ENCODE measurements at regions not wholly inside any gene's neighbourhood (a gene's known extent, or its start where the extent isn't known, plus 50 kb on each side); places are given as distances from the start of the nearest gene placed in this dataset.

GRCh38 chr4:152265149-152265621 is 270.7 kb downstream of the FBXW7 start:
- ChIA-PET POLR2A (interaction anchor here (0.7 kb wide), 1 partner anchor 114 kb away, joined by 3 read pairs; no protein-coding TSS in a partner anchor), CTCF (ENCODE audit: unreplicated experiment) (no interaction called here)
- Histone ChIP-seq H3K9me2 (ENCODE audit: insufficient read depth, low read length) (no peaks in the 10 kb centered on the region), H3K9me3 (ENCODE audit: low read length) (0 out of 2 replicates have a peak, but pooled peaks cover 9% of the 10 kb centered on the region), H2AFZ (ENCODE audit: low read length) (no peak overlapping the region), H3K4me2 (ENCODE audit: low read length) (no peak overlapping the region), H3K27ac (ENCODE audit: low read depth, low read length, poor library complexity, severe bottlenecking) (no peak overlapping the region), H3K79me2 (ENCODE audit: insufficient read depth, low read depth, low read length) (no peaks in the 10 kb centered on the region), H3K36me3 (ENCODE audit: insufficient read depth, low read length) (no peaks in the 10 kb centered on the region), H4K20me1 (ENCODE audit: insufficient read depth, low read length) (no peaks in the 10 kb centered on the region), H3K4me1 (ENCODE audit: insufficient read depth, low read length, poor library complexity, severe bottlenecking) (no peaks in the 10 kb centered on the region), H3K4me3 (ENCODE audit: low read depth, low read length, poor library complexity, severe bottlenecking) (no peak overlapping the region)
- TF ChIP-seq EZH2phosphoT487 (IDR thresholded peaks at IDR 0.05; ENCODE audit: borderline replicate concordance, low read depth, low read length) (no peak), CTCF (conservative IDR thresholded peaks at IDR 0.05; ENCODE audit: low read length) (no peak)
- no TSS peak for BruUV-seq (replicated peaks)
- DNase-seq (ENCODE audit: low spot score): no peak
- intact Hi-C loops (cut with micrococcal nuclease; ENCODE audit: unreplicated experiment): no loop called here

GRCh38 chr4:152264106-152264505 is 271.8 kb downstream of the FBXW7 start:
- no peak overlapping the region for H2AFZ ChIP-seq (ENCODE audit: low read length)
- no peak for DNase-seq (ENCODE audit: low spot score)
- no peak overlapping the region for H3K4me3 ChIP-seq (ENCODE audit: low read depth, low read length, poor library complexity, severe bottlenecking)
- POLR2A ChIA-PET: interaction anchor here (0.6 to 0.8 kb wide), 2 partner anchors 8 to 89 kb away, joined by 3 to 4 read pairs; no protein-coding TSS in a partner anchor
- CTCF ChIA-PET (ENCODE audit: unreplicated experiment): no interaction called here
- H3K36me3 ChIP-seq (ENCODE audit: insufficient read depth, low read length): no peaks in the 10 kb centered on the region
- H3K4me1 ChIP-seq (ENCODE audit: insufficient read depth, low read length, poor library complexity, severe bottlenecking): no peaks in the 10 kb centered on the region
- no peaks in the 10 kb centered on the region for H3K9me2 ChIP-seq (ENCODE audit: insufficient read depth, low read length)
- intact Hi-C loops (cut with micrococcal nuclease; ENCODE audit: unreplicated experiment): no loop called here
- no peak overlapping the region for H3K27ac ChIP-seq (ENCODE audit: low read depth, low read length, poor library complexity, severe bottlenecking)
- H3K4me2 ChIP-seq (ENCODE audit: low read length): no peak overlapping the region
- TF ChIP-seq EZH2phosphoT487 (IDR thresholded peaks at IDR 0.05; ENCODE audit: borderline replicate concordance, low read depth, low read length) (no peak), CTCF (conservative IDR thresholded peaks at IDR 0.05; ENCODE audit: low read length) (no peak)
- 0 out of 2 replicates have a peak, but pooled peaks cover 11% of the 10 kb centered on the region for H3K9me3 ChIP-seq (ENCODE audit: low read length)
- no peaks in the 10 kb centered on the region for H4K20me1 ChIP-seq (ENCODE audit: insufficient read depth, low read length)
- BruUV-seq (replicated peaks): no TSS peak
- no peaks in the 10 kb centered on the region for H3K79me2 ChIP-seq (ENCODE audit: insufficient read depth, low read depth, low read length)

GRCh38 chr4:152259866-152260265 is 276.0 kb downstream of the FBXW7 start:
- H3K9me2 ChIP-seq (ENCODE audit: insufficient read depth, low read length): no peaks in the 10 kb centered on the region
- no peak overlapping the region for H3K4me3 ChIP-seq (ENCODE audit: low read depth, low read length, poor library complexity, severe bottlenecking)
- TF ChIP-seq CTCF (conservative IDR thresholded peaks at IDR 0.05; ENCODE audit: low read length): no peak
- TF ChIP-seq EZH2phosphoT487 (IDR thresholded peaks at IDR 0.05; ENCODE audit: borderline replicate concordance, low read depth, low read length): no peak
- no peak for DNase-seq (ENCODE audit: low spot score)
- H3K36me3 ChIP-seq (ENCODE audit: insufficient read depth, low read length): no peaks in the 10 kb centered on the region
- no peak overlapping the region for H3K4me2 ChIP-seq (ENCODE audit: low read length)
- no peaks in the 10 kb centered on the region for H4K20me1 ChIP-seq (ENCODE audit: insufficient read depth, low read length)
- ChIA-PET POLR2A (no interaction called here), CTCF (ENCODE audit: unreplicated experiment) (no interaction called here)
- H2AFZ ChIP-seq (ENCODE audit: low read length): no peak overlapping the region
- no peak overlapping the region for H3K27ac ChIP-seq (ENCODE audit: low read depth, low read length, poor library complexity, severe bottlenecking)
- H3K4me1 ChIP-seq (ENCODE audit: insufficient read depth, low read length, poor library complexity, severe bottlenecking): no peaks in the 10 kb centered on the region
- H3K79me2 ChIP-seq (ENCODE audit: insufficient read depth, low read depth, low read length): no peaks in the 10 kb centered on the region
- 0 out of 2 replicates have a peak, but pooled peaks cover 11% of the 10 kb centered on the region for H3K9me3 ChIP-seq (ENCODE audit: low read length)
- intact Hi-C loops (cut with micrococcal nuclease; ENCODE audit: unreplicated experiment): no loop called here
- BruUV-seq (replicated peaks): no TSS peak

All from OCI-LY7 (cell line).